Prostate gland (tissue), 2 donors: ENCODE measurements at regions not wholly inside any gene's neighbourhood (a gene's known extent, or its start where the extent isn't known, plus 50 kb on each side); places are given as distances from the start of the nearest gene placed in this dataset.

Experiments used
- DNase-seq: peaks from one replicate; pipeline ENCODE4 v3.0.0-alpha.2; 2019; ENCODE audit warnings: low spot score
- H3K27ac ChIP-seq, 2 donors: fragments of 200-600 bp; sonication (generic); 2 replicates each; pipeline ENCODE4 v1.5.1; 2017 to 2019
- H3K27me3 ChIP-seq: fragments of 200-600 bp; sonication (generic); replicated peaks from 2 replicates; pipeline ENCODE4 v1.5.1; 2019; ENCODE audit not compliant: insufficient read depth
- H3K36me3 ChIP-seq, 2 donors: fragments of 200-600 bp; sonication (generic); 1 replicate in 1 of 2; 2 replicates in 1 of 2; pipeline versions ENCODE4 v1.5.1 to v1.8.1; 2017 to 2019
- H3K4me1 ChIP-seq: fragments of 200-600 bp; sonication (generic); replicated peaks from 2 replicates; pipeline ENCODE4 v1.5.1; 2019
- H3K4me3 ChIP-seq, 2 donors: fragments of 200-600 bp; sonication (generic); 2 replicates each; pipeline ENCODE4 v1.5.1; 2017 to 2019
- H3K9me3 ChIP-seq: fragments of 200-600 bp; sonication (generic); 2 replicates; pipeline ENCODE4 v1.5.1; 2017
- CTCF ChIP-seq, 4 experiments: fragments of 200-600 bp in 2 of 4; fragments of 450-650 bp in 2 of 4; sonication (generic) in 2 of 4; IDR thresholded peaks; 1 replicate in 3 of 4; 2 replicates in 1 of 4; pipeline ENCODE4 v1.5.1; 2016 to 2019; ENCODE audit warnings: antibody characterized with exemption in 4 of 4, mild to moderate bottlenecking in 2 of 4, moderate library complexity in 2 of 4
- POLR2A ChIP-seq: fragments of 450-650 bp; IDR thresholded peaks from one replicate; pipeline ENCODE4 v1.6.1; 2016; ENCODE audit warnings: antibody characterized with exemption, mild to moderate bottlenecking
- POLR2AphosphoS5 ChIP-seq: sonication (generic); formaldehyde crosslinking; IDR thresholded peaks from one replicate; pipeline ENCODE4 v1.6.1; 2017; ENCODE audit warnings: antibody characterized with exemption
- WGBS: methylation state at CpG from one replicate; pipeline ENCODE4 v1.1.5; 2018; 5-methylcytosine and 5-hydroxymethylcytosine counted together
- intact Hi-C: fragments of 100-400 bp; cut with DNase I; formaldehyde crosslinking; loops from one replicate; pipeline ENCODE4 v1.14.2; 2022

GRCh38 chrX:149992918-149993317 lies 54.6 kb upstream of the EOLA2 start:
- Histone ChIP-seq H3K4me1 (no peaks in the 10 kb centered on the region), H3K9me3 (no peaks in the 10 kb centered on the region), H3K36me3 (no peaks in the 10 kb centered on the region), H3K27me3 (no peaks in the 10 kb centered on the region), H3K27ac (no peak overlapping the region), H3K4me3 (no peak overlapping the region)
- intact Hi-C loops: no loop called here
- WGBS: 39% methylated on average over 2 of the region's 2 CpGs
- DNase-seq: no peak
- no peak for TF ChIP-seq CTCF (IDR thresholded peaks at IDR 0.05)
- TF ChIP-seq POLR2A: no peak
- no peak for TF ChIP-seq POLR2AphosphoS5

GRCh38 chrX:149993989-149994388 lies 55.7 kb upstream of the EOLA2 start:
- Histone ChIP-seq H3K27me3 (no peaks in the 10 kb centered on the region), H3K36me3 (no peaks in the 10 kb centered on the region), H3K27ac (no peak overlapping the region), H3K9me3 (no peaks in the 10 kb centered on the region), H3K4me1 (no peaks in the 10 kb centered on the region), H3K4me3 (no peak overlapping the region)
- WGBS: 91% methylated on average over 4 of the region's 4 CpGs
- intact Hi-C loops: no loop called here
- DNase-seq: no peak
- TF ChIP-seq CTCF (IDR thresholded peaks at IDR 0.05) (no peak), POLR2A (no peak), POLR2AphosphoS5 (no peak)

GRCh38 chrX:149996515-149996914 lies 58.2 kb upstream of the EOLA2 start:
- Histone ChIP-seq H3K27me3 (no peaks in the 10 kb centered on the region), H3K36me3 (no peaks in the 10 kb centered on the region), H3K27ac (no peak overlapping the region), H3K9me3 (no peaks in the 10 kb centered on the region), H3K4me1 (no peaks in the 10 kb centered on the region), H3K4me3 (no peak overlapping the region)
- no peak for TF ChIP-seq POLR2A
- no peak for TF ChIP-seq POLR2AphosphoS5
- TF ChIP-seq CTCF (IDR thresholded peaks at IDR 0.05): no peak
- no peak for DNase-seq
- intact Hi-C loops: no loop called here
- 91% methylated on average over 4 of the region's 4 CpGs for WGBS

GRCh38 chrX:150005027-150005426 lies 66.7 kb upstream of the EOLA2 start:
- 86% methylated on average over 2 of the region's 2 CpGs for WGBS

More at GRCh38 chrX:150005027-150005426, 66.7 kb upstream of the EOLA2 start:
- H3K9me3 ChIP-seq: no peaks in the 10 kb centered on the region
- no peak for DNase-seq
- no peaks in the 10 kb centered on the region for H3K36me3 ChIP-seq
- intact Hi-C loops: no loop called here
- H3K27me3 ChIP-seq: no peaks in the 10 kb centered on the region
- H3K27ac ChIP-seq: no peak overlapping the region
- H3K4me3 ChIP-seq: no peak overlapping the region
- no peaks in the 10 kb centered on the region for H3K4me1 ChIP-seq
- TF ChIP-seq CTCF (IDR thresholded peaks at IDR 0.05) (no peak), POLR2A (no peak), POLR2AphosphoS5 (no peak)
